HG03342 (cell line): ENCODE measurements at regions not wholly inside any gene's neighbourhood (a gene's known extent, or its start where the extent isn't known, plus 50 kb on each side); places are given as distances from the start of the nearest gene placed in this dataset.
"Not testable (repeated sequence)": the region's sequence is repeated elsewhere in the genome, so short reads cannot be mapped to it uniquely, and the experiment has no call there.

Source experiments
- ATAC-seq: cut with Tn5 transposase; IDR thresholded peaks from one replicate; pipeline ENCODE4 v1.9.1; 2021; ENCODE audit warnings: mild to moderate bottlenecking, moderate library complexity; ENCODE audit not compliant: unreplicated experiment

- ATAC-seq, result no peak
These were observed 367.3 kb upstream of the CASK start for GRCh38 chrX:42290608-42291007.

- ATAC-seq, result no peak
These were observed 366.4 kb upstream of the CASK start for GRCh38 chrX:42289492-42290385.

DNA sequence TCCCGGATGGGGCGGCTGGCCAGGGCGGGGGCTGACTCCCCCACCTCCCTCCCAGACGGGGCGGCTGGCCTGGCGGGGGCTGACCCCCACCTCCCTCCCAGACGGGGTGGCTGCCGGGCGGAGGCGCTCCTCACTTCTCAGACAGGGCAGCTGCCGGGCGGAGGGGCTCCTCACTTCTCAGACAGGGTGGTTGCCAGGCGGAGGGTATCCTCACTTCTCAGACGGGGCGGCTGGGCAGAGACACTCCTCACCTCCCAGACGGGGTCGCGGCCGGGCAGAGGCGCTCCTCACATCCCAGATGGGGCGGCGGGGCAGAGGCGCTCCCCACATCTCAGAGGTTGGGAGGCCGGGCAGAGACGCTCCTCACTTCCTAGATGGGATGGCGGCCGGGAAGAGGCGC is 362.3 kb upstream of the CASK start:
- not testable (repeated sequence) for ATAC-seq

GRCh38 chrX:42276982-42277690 is 353.8 kb upstream of the CASK start:
- no peak for ATAC-seq

- no peak for ATAC-seq
These were observed 350.8 kb upstream of the CASK start for GRCh38 chrX:42274151-42274550.

GRCh38 chrX:42273387-42273786 is 350.0 kb upstream of the CASK start:
- ATAC-seq, result no peak

- ATAC-seq, result no peak
These were observed 345.8 kb upstream of the CASK start for GRCh38 chrX:42269186-42269585.

- no peak for ATAC-seq
These were observed 337.5 kb upstream of the CASK start for GRCh38 chrX:42260854-42261253.

GRCh38 chrX:42248226-42248625 is 324.9 kb upstream of the CASK start:
- no peak for ATAC-seq

DNA sequence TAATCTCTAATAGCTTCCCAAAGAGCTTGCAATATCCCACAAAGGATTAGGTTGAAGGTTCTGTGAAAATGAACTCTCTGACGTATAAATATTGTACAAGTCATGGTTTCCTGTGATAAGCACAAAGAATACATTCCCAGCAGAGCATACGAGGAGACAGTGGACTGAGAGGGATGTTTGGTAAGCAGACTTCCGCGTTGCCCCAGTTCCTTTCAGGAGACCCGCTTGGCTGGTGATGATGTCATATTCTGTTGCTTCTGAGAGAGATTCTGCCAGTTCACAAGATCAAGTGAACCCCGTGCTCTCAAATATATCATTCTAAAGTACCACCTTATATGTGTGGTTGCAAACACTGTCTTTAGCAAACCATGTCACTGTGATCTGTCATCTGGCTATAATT is 323.9 kb upstream of the CASK start:
- no peak for ATAC-seq

DNA sequence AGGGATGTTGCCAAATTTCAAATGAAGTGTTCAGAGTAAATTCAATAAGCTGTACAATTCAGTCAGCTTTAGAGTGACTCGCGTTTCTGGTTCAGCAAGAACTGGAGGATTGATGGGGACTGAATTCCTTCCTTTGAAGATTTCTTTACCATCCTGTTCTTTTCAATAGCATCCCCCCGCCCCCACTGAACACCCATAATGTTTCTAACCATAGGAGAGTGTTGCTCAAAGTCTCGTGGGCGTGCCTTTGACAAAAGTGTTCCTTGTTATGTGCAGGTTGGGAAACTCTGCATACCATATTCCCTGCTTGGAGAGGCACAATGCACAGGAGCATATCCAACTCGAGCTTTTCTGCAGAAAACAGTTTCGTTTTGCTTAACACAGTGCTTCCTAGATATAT is 323.5 kb upstream of the CASK start:
- no peak for ATAC-seq

- no peak for ATAC-seq
These were observed 318.6 kb upstream of the CASK start for GRCh38 chrX:42242004-42242403.

- no peak for ATAC-seq
These were observed 318.1 kb upstream of the CASK start for GRCh38 chrX:42241421-42241820.

DNA sequence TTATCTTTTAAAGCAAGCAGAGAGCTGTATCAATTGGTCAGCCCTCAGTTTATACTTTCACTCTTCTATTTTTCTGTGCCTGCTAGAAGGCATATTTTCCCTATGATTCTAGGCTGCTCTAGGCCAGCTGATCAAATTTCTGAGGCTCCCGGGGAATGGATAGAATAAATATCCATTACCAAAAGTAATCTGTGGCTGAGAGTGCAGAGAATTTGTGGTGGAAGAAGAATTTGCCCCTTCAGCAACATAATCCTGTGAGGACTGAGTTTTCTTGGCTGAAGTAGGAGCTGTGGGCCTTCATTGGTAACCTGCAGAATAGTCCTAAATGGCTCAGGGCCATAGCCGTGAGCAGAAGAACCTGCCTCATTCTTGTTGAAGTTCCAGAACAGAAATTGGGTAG is 314.6 kb upstream of the CASK start:
- no peak for ATAC-seq

GRCh38 chrX:42229533-42229932 is 306.2 kb upstream of the CASK start:
- no peak for ATAC-seq

DNA sequence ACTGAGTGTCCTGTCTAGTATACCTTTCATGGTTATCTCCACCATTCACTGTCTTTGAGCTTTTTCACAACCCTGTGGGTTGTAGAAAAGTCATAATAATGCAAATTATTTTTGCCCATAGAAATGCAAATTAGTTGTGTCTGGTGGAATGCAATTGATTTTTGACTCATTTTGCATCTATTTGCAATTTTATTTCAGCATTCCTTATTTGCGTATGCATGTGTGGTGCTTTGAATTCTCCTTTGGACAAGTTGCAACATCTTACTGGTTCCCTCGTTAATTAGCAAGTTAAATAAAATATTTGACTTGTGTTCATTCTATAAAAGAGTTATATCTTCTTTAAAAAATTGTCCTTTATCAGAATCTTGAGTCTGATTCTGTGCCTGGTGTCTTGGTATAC is 297.3 kb upstream of the CASK start:
- ATAC-seq, result no peak

GRCh38 chrX:42220083-42220482 is 296.7 kb upstream of the CASK start:
- ATAC-seq, result no peak

GRCh38 chrX:42219231-42219630 is 295.9 kb upstream of the CASK start:
- no peak for ATAC-seq

GRCh38 chrX:42195506-42195905 is 272.2 kb upstream of the CASK start:
- ATAC-seq, result no peak

DNA sequence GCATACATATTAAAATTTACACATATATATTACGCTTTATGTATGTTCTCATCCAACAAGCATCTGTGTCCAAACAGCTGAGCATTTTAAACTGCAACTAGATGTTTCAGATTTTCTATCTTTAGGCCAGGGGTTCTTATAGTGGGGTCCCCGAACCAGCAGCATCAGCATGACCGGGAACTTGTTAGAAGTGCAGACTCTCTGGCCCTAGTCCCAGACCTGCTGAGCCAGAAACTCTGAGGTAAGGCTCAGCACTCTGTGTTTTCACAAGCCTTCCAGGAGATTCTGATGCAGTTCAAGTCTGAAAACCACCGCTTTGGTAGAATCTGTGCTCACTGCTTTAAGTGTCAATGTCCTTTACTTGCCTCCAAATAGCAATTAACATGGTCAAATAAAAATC is 266.2 kb upstream of the CASK start:
- ATAC-seq, result no peak

- no peak for ATAC-seq
These were observed 265.4 kb upstream of the CASK start for GRCh38 chrX:42188730-42189129.

- ATAC-seq, result no peak
These were observed 253.4 kb upstream of the CASK start for GRCh38 chrX:42176789-42177188.
